WTC11 (cell line): ENCODE measurements at regions not wholly inside any gene's neighbourhood (a gene's known extent, or its start where the extent isn't known, plus 50 kb on each side); places are given as distances from the start of the nearest gene placed in this dataset.

Experiments used
- ATAC-seq: fragments of 200-7000 bp; cut with Tn5 transposase; 2 replicates; pipeline ENCODE4 v1.10.0; 2021; ENCODE audit warnings: mild to moderate bottlenecking, moderate library complexity
- CTCF ChIA-PET: fragments of 300-600 bp; sonication (Branson Sonifier 250); formaldehyde crosslinking; loops from one replicate; lab custom pipeline; 2021; ENCODE audit warnings: antibody characterized with exemption; lab: Charles Lee
- POLR2A ChIA-PET: fragments of 350-600 bp; sonication (Branson Sonifier 250); formaldehyde crosslinking; loops from one replicate; lab custom pipeline; 2021; ENCODE audit warnings: antibody characterized with exemption; lab: Charles Lee
- DNase-seq: peaks from one replicate; pipeline ENCODE4 v3.0.0; 2021; ENCODE audit warnings: low spot score
- H3K27ac Mint-ChIP-seq: 2 replicates; pipeline ENCODE4 v1.8.0; 2021; ENCODE audit warnings: mixed read lengths
- H3K27me3 Mint-ChIP-seq: 2 replicates; pipeline ENCODE4 v1.8.0; 2021; ENCODE audit warnings: low read depth, mild to moderate bottlenecking, moderate library complexity, mixed read lengths
- H3K36me3 Mint-ChIP-seq: 2 replicates; pipeline ENCODE4 v1.8.0; 2021; ENCODE audit warnings: mixed read lengths
- H3K4me1 Mint-ChIP-seq: 2 replicates; pipeline ENCODE4 v1.8.0; 2022; ENCODE audit warnings: mixed read lengths
- H3K4me3 Mint-ChIP-seq: 2 replicates; pipeline ENCODE4 v1.8.0; 2021; ENCODE audit warnings: mild to moderate bottlenecking, moderate library complexity, mixed read lengths
- H3K9me3 Mint-ChIP-seq: 2 replicates; pipeline ENCODE4 v1.8.0; 2021; ENCODE audit warnings: mixed read lengths
- AR ChIP-seq: fragments of 250-450 bp; sonication (Bioruptor Pico); IDR thresholded peaks from 2 replicates; pipeline ENCODE4 v1.9.0; 2021; ENCODE audit warnings: mild to moderate bottlenecking
- ARID4B ChIP-seq: sonication (generic); formaldehyde crosslinking; IDR thresholded peaks from 2 replicates; pipeline ENCODE4 v1.8.0; 2023; ENCODE audit warnings: missing genetic modification reagents, mild to moderate bottlenecking, borderline replicate concordance
- E2F1 ChIP-seq: sonication (generic); formaldehyde crosslinking; IDR thresholded peaks from 2 replicates; pipeline ENCODE4 v1.8.0; 2022; ENCODE audit warnings: mild to moderate bottlenecking, missing genetic modification reagents
- E2F4 ChIP-seq: sonication (generic); formaldehyde crosslinking; IDR thresholded peaks from 2 replicates; pipeline ENCODE4 v1.8.1; 2022; ENCODE audit warnings: low read depth, mild to moderate bottlenecking, moderate library complexity, missing genetic modification reagents, borderline replicate concordance
- ESRRA ChIP-seq: sonication (generic); formaldehyde crosslinking; IDR thresholded peaks from 2 replicates; pipeline ENCODE4 v1.8.1; 2022; ENCODE audit warnings: mild to moderate bottlenecking, missing genetic modification reagents, borderline replicate concordance
- ETV6 ChIP-seq: sonication (generic); formaldehyde crosslinking; IDR thresholded peaks from 2 replicates; pipeline ENCODE4 v1.8.1; 2022; ENCODE audit warnings: mild to moderate bottlenecking, missing genetic modification reagents
- GRHL2 ChIP-seq: fragments of 250-450 bp; sonication (Bioruptor Pico); IDR thresholded peaks from 2 replicates; pipeline ENCODE4 v1.8.0; 2022; ENCODE audit warnings: mild to moderate bottlenecking, moderate library complexity; ENCODE audit not compliant: insufficient replicate concordance, severe bottlenecking
- KAT7 ChIP-seq: sonication (generic); formaldehyde crosslinking; IDR thresholded peaks from 2 replicates; pipeline ENCODE4 v1.8.1; 2023; ENCODE audit warnings: missing genetic modification reagents, mild to moderate bottlenecking, borderline replicate concordance
- NR2C2 ChIP-seq: sonication (generic); formaldehyde crosslinking; IDR thresholded peaks from 2 replicates; pipeline ENCODE4 v1.8.0; 2022; ENCODE audit warnings: mild to moderate bottlenecking, missing genetic modification reagents
- OVOL2 ChIP-seq: fragments of 250-450 bp; sonication (Bioruptor Pico); IDR thresholded peaks from 2 replicates; pipeline ENCODE4 v1.9.0; 2021; ENCODE audit warnings: mild to moderate bottlenecking, borderline replicate concordance
- PRRX2 ChIP-seq: fragments of 250-450 bp; sonication (Bioruptor Pico); IDR thresholded peaks from 2 replicates; pipeline ENCODE4 v1.8.0; 2021; ENCODE audit warnings: mild to moderate bottlenecking
- ZNF416 ChIP-seq: fragments of 250-450 bp; sonication (Bioruptor Pico); IDR thresholded peaks from 2 replicates; pipeline ENCODE4 v1.9.0; 2021; ENCODE audit warnings: mild to moderate bottlenecking, inconsistent platforms
- ZSCAN18 ChIP-seq: fragments of 250-450 bp; sonication (Bioruptor Pico); IDR thresholded peaks from 2 replicates; pipeline ENCODE4 v2.1.2; 2022; ENCODE audit warnings: mild to moderate bottlenecking, moderate library complexity

- no peak for TF ChIP-seq ARID4B (CRISPR knock-in tag)
- no peak for TF ChIP-seq OVOL2 (CRISPR knock-in tag)
- TF ChIP-seq E2F4 (CRISPR knock-in tag) = no peak
- no peak for TF ChIP-seq PRRX2 (CRISPR knock-in tag)
- no peak for TF ChIP-seq ZNF416 (CRISPR knock-in tag)
- no peak for TF ChIP-seq ETV6 (CRISPR knock-in tag)
- TF ChIP-seq GRHL2 (CRISPR knock-in tag) = no peak
- TF ChIP-seq ZSCAN18 (CRISPR knock-in tag) = no peak
Observed at GRCh38 chrX:69024161-69024736, 141.0 kb downstream of the PJA1 start (continued).

GRCh38 chrX:69022430-69022829 is 142.8 kb downstream of the PJA1 start:
- no peaks in the 10 kb centered on the region for H3K36me3 Mint-ChIP-seq
- CTCF ChIA-PET = interaction anchor here (0.9 to 4.3 kb wide), 4 partner anchors 194 to 365 kb away, joined by 3 to 11 read pairs (median 4); partner anchors contain the start of gene EFNB1
- H3K27ac Mint-ChIP-seq = no peak overlapping the region
- POLR2A ChIA-PET = no interaction called here
- no peak overlapping the region for H3K4me3 Mint-ChIP-seq
- no peaks in the 10 kb centered on the region for H3K27me3 Mint-ChIP-seq
- no peaks in the 10 kb centered on the region for H3K9me3 Mint-ChIP-seq
- DNase-seq = no peak
- peaks cover 4% of the 10 kb centered on the region; the same call in 1 of the 2 replicates for H3K4me1 Mint-ChIP-seq
- ATAC-seq = no peak
- no peak for TF ChIP-seq E2F1 (CRISPR knock-in tag)
- TF ChIP-seq ESRRA (CRISPR knock-in tag) = no peak
- no peak for TF ChIP-seq KAT7
- no peak for TF ChIP-seq NR2C2 (CRISPR knock-in tag)
- no peak for TF ChIP-seq ZNF416 (CRISPR knock-in tag)
- no peak for TF ChIP-seq AR
